Activated effector memory CD4-positive, alpha-beta T cell treated with anti-CD3 and anti-CD28 coated beads, Interleukin-2, amount 50 U/mL, for 16 hours (primary cell): ENCODE measurements at regions not wholly inside any gene's neighbourhood (a gene's known extent, or its start where the extent isn't known, plus 50 kb on each side); places are given as distances from the start of the nearest gene placed in this dataset.

Source experiments
- DNase-seq: peaks from one replicate; pipeline ENCODE4 v3.0.0-alpha.2; 2020

- no peak for DNase-seq
These were observed 323.1 kb downstream of the TENT4A start for GRCh38 chr5:7036192-7036835.

GRCh38 chr5:7039074-7039473 lies 325.8 kb downstream of the TENT4A start:
- DNase-seq = no peak

GRCh38 chr5:7040111-7040510 lies 326.9 kb downstream of the TENT4A start:
- no peak for DNase-seq

- no peak for DNase-seq
These were observed 330.6 kb downstream of the TENT4A start for GRCh38 chr5:7043797-7044196.

GRCh38 chr5:7047511-7048261 lies 334.5 kb downstream of the TENT4A start:
- DNase-seq = no peak

- DNase-seq = no peak
These were observed 337.8 kb downstream of the TENT4A start for GRCh38 chr5:7050986-7051385.

- DNase-seq = no peak
These were observed 339.9 kb downstream of the TENT4A start for GRCh38 chr5:7053125-7053524.

- no peak for DNase-seq
These were observed 340.4 kb downstream of the TENT4A start for GRCh38 chr5:7053528-7054209.

- no peak for DNase-seq
These were observed 329.3 kb upstream of the ADCY2 start for GRCh38 chr5:7066471-7067235.

- no peak for DNase-seq
These were observed 327.8 kb upstream of the ADCY2 start for GRCh38 chr5:7068156-7068555.

- no peak for DNase-seq
These were observed 327.0 kb upstream of the ADCY2 start for GRCh38 chr5:7068899-7069298.

- no peak for DNase-seq
These were observed 323.8 kb upstream of the ADCY2 start for GRCh38 chr5:7072188-7072587.

GRCh38 chr5:7073666-7074065 lies 322.3 kb upstream of the ADCY2 start:
- no peak for DNase-seq

- no peak for DNase-seq
These were observed 321.8 kb upstream of the ADCY2 start for GRCh38 chr5:7074176-7074575.

GRCh38 chr5:7075470-7075869 lies 320.5 kb upstream of the ADCY2 start:
- DNase-seq = no peak

GRCh38 chr5:7078101-7078500 lies 317.8 kb upstream of the ADCY2 start:
- no peak for DNase-seq

- DNase-seq = no peak
These were observed 317.0 kb upstream of the ADCY2 start for GRCh38 chr5:7078901-7079300.

- no peak for DNase-seq
These were observed 315.4 kb upstream of the ADCY2 start for GRCh38 chr5:7080501-7080900.

GRCh38 chr5:7087719-7088297 lies 308.1 kb upstream of the ADCY2 start:
- no peak for DNase-seq

- no peak for DNase-seq
These were observed 307.1 kb upstream of the ADCY2 start for GRCh38 chr5:7088849-7089248.

- no peak for DNase-seq
These were observed 301.3 kb upstream of the ADCY2 start for GRCh38 chr5:7094626-7095025.

GRCh38 chr5:7096294-7096693 lies 299.6 kb upstream of the ADCY2 start:
- DNase-seq = no peak

GRCh38 chr5:7105358-7105757 lies 290.6 kb upstream of the ADCY2 start:
- DNase-seq = no peak
